ENCODE measurements at regions not wholly inside any gene's neighbourhood (a gene's known extent, or its start where the extent isn't known, plus 50 kb on each side); places are given as distances from the start of the nearest gene placed in this dataset.

- Histone ChIP-seq H3K36me3 (ENCODE audit: control insufficient read depth, insufficient read depth, low read length) (no peaks in the 10 kb centered on the region), H3K4me3 (ENCODE audit: low read depth, low read length) (no peak overlapping the region), H3K27me3 (ENCODE audit: control insufficient read depth, insufficient read depth, low read length) (no peaks in the 10 kb centered on the region)
- ChIA-PET CTCF (interaction anchor here (1.2 kb wide), 1 partner anchor 9 kb away, joined by 3 read pairs; no protein-coding TSS in a partner anchor), POLR2A (no interaction called here)
- no peak for DNase-seq (ENCODE audit: low read depth)
- TF ChIP-seq CTCF (IDR thresholded peaks at IDR 0.05; ENCODE audit: insufficient read depth, low read depth, low read length) = no peak
Observed at GRCh38 chr1:88070956-88071355, 613.1 kb upstream of the PKN2 start.

- Histone ChIP-seq H3K27me3 (ENCODE audit: control insufficient read depth, insufficient read depth, low read length) (no peaks in the 10 kb centered on the region), H3K36me3 (ENCODE audit: control insufficient read depth, insufficient read depth, low read length) (no peaks in the 10 kb centered on the region), H3K4me3 (ENCODE audit: low read depth, low read length) (no peak overlapping the region)
- ChIA-PET POLR2A (no interaction called here), CTCF (no interaction called here)
- DNase-seq (ENCODE audit: low read depth) = no peak
- no peak for TF ChIP-seq CTCF (IDR thresholded peaks at IDR 0.05; ENCODE audit: insufficient read depth, low read depth, low read length)
Observed at GRCh38 chr1:88074661-88075060, 609.4 kb upstream of the PKN2 start.

- DNase-seq (ENCODE audit: low read depth) = no peak
- ChIA-PET CTCF (interaction anchor here (1.6 kb wide), 1 partner anchor 15 kb away, joined by 11 read pairs; no protein-coding TSS in a partner anchor), POLR2A (no interaction called here)
- Histone ChIP-seq H3K36me3 (ENCODE audit: control insufficient read depth, insufficient read depth, low read length) (no peaks in the 10 kb centered on the region), H3K4me3 (ENCODE audit: low read depth, low read length) (no peak overlapping the region), H3K27me3 (ENCODE audit: control insufficient read depth, insufficient read depth, low read length) (no peaks in the 10 kb centered on the region)
- no peak for TF ChIP-seq CTCF (IDR thresholded peaks at IDR 0.05; ENCODE audit: insufficient read depth, low read depth, low read length)
Observed at GRCh38 chr1:88075813-88076212, 608.3 kb upstream of the PKN2 start.

- ChIA-PET CTCF (interaction anchor here (0.6 to 1.2 kb wide), 6 partner anchors 10 to 780 kb away, joined by 3 to 4 read pairs (median 3); no protein-coding TSS in a partner anchor), POLR2A (no interaction called here)
- Histone ChIP-seq H3K4me3 (ENCODE audit: low read depth, low read length) (no peak overlapping the region), H3K36me3 (ENCODE audit: control insufficient read depth, insufficient read depth, low read length) (no peaks in the 10 kb centered on the region), H3K27me3 (ENCODE audit: control insufficient read depth, insufficient read depth, low read length) (no peaks in the 10 kb centered on the region)
- peak; percentile 40; the same call in 1 of the 2 replicates for TF ChIP-seq CTCF (IDR thresholded peaks at IDR 0.05; ENCODE audit: insufficient read depth, low read depth, low read length)
- DNase-seq (ENCODE audit: low read depth) = no peak
Observed at GRCh38 chr1:88079036-88079435, 605.0 kb upstream of the PKN2 start.

- H3K4me3 ChIP-seq (ENCODE audit: low read depth, low read length) = no peak overlapping the region
- no peaks in the 10 kb centered on the region for H3K36me3 ChIP-seq (ENCODE audit: control insufficient read depth, insufficient read depth, low read length)
- no peak for DNase-seq (ENCODE audit: low read depth)
- no peaks in the 10 kb centered on the region for H3K27me3 ChIP-seq (ENCODE audit: control insufficient read depth, insufficient read depth, low read length)
- no peak for TF ChIP-seq CTCF (IDR thresholded peaks at IDR 0.05; ENCODE audit: insufficient read depth, low read depth, low read length)
- CTCF ChIA-PET = no interaction called here
- POLR2A ChIA-PET = no interaction called here
Observed at GRCh38 chr1:88080875-88081274, 603.2 kb upstream of the PKN2 start.
